BLaER1 (cell line): ENCODE measurements at regions not wholly inside any gene's neighbourhood (a gene's known extent, or its start where the extent isn't known, plus 50 kb on each side); places are given as distances from the start of the nearest gene placed in this dataset.

Source experiments
- H3K27ac ChIP-seq: shearing (Covaris generic); formaldehyde crosslinking; 2 replicates; pipeline ENCODE4 v1.8.1; 2022
- H3K27me3 ChIP-seq: shearing (Covaris generic); formaldehyde crosslinking; 2 replicates; pipeline ENCODE4 v1.8.1; 2022
- H3K36me3 ChIP-seq: shearing (Covaris generic); formaldehyde crosslinking; 2 replicates; pipeline ENCODE4 v1.8.1; 2022
- H3K4me1 ChIP-seq: shearing (Covaris generic); formaldehyde crosslinking; 2 replicates; pipeline ENCODE4 v1.8.1; 2022
- H3K4me2 ChIP-seq: shearing (Covaris generic); formaldehyde crosslinking; 2 replicates; pipeline ENCODE4 v1.8.1; 2022
- H3K4me3 ChIP-seq: shearing (Covaris generic); formaldehyde crosslinking; 2 replicates; pipeline ENCODE4 v1.8.1; 2022
- H3K9ac ChIP-seq: shearing (Covaris generic); formaldehyde crosslinking; 2 replicates; pipeline ENCODE4 v1.8.1; 2022
- H3K9me3 ChIP-seq: shearing (Covaris generic); formaldehyde crosslinking; 2 replicates; pipeline ENCODE4 v1.8.1; 2022
- H4K20me1 ChIP-seq: shearing (Covaris generic); formaldehyde crosslinking; 2 replicates; pipeline ENCODE4 v1.8.1; 2022
- Cebpa-rat ChIP-seq: shearing (Covaris generic); IDR thresholded peaks from 2 replicates; pipeline ENCODE4 v1.8.1; 2022

DNA sequence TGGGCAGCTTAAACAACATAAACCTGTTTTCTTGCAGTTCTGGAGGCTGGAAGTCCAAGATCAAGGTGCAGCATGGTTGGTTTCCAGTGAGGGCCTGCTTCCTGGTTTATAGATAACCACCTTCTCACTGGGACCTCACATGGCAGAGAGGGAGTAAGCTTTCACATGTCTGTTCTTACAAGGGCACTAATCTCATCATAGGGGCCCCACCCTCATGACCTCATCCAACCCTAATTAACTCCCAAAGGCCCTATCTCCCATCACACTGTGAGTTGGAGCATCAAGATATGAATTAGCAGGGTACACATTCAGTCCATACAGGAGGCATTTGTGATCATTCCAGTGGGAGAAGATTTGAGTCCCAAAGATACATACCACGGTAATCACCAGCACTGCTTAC is 50.5 kb upstream of the GRIN2A start:
- no peak for TF ChIP-seq Cebpa-rat

DNA sequence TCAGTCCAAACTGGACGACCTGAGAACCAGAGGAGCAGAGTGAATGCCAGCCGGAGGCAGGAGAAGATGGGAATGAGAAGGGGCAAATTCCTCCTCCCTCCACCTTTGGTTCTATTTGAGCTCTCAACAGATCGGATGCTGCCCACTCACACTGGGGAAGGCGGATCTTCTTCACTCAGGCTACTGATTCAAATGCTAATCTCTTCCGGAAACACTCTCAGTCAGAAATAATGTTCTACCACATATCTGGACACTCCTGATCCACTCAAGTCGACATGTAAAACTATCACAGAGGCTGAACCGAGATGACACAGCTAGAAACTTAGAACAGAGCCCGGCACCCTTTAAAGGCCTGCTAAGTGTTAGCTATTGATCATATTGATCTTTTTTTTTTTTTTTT is 57.4 kb upstream of the GRIN2A start:
- H3K4me2 ChIP-seq: no peak overlapping the region
- H3K4me1 ChIP-seq: peaks cover 23% of the 10 kb centered on the region
- no peak overlapping the region for H3K4me3 ChIP-seq
- H3K27me3 ChIP-seq: no peaks in the 10 kb centered on the region
- no peaks in the 10 kb centered on the region for H4K20me1 ChIP-seq
- no peak overlapping the region for H3K9ac ChIP-seq
- H3K9me3 ChIP-seq: no peaks in the 10 kb centered on the region
- no peak overlapping the region for H3K27ac ChIP-seq
- H3K36me3 ChIP-seq: no peaks in the 10 kb centered on the region
- TF ChIP-seq Cebpa-rat: no peak

More for the DNA sequence above, 50.5 kb upstream of the GRIN2A start:
- Histone ChIP-seq H3K9ac (no peak overlapping the region), H3K27me3 (no peaks in the 10 kb centered on the region), H4K20me1 (no peaks in the 10 kb centered on the region), H3K4me2 (no peak overlapping the region), H3K36me3 (no peaks in the 10 kb centered on the region), H3K27ac (no peak overlapping the region), H3K9me3 (peaks cover 21% of the 10 kb centered on the region), H3K4me3 (no peak overlapping the region), H3K4me1 (peaks cover 23% of the 10 kb centered on the region)

DNA sequence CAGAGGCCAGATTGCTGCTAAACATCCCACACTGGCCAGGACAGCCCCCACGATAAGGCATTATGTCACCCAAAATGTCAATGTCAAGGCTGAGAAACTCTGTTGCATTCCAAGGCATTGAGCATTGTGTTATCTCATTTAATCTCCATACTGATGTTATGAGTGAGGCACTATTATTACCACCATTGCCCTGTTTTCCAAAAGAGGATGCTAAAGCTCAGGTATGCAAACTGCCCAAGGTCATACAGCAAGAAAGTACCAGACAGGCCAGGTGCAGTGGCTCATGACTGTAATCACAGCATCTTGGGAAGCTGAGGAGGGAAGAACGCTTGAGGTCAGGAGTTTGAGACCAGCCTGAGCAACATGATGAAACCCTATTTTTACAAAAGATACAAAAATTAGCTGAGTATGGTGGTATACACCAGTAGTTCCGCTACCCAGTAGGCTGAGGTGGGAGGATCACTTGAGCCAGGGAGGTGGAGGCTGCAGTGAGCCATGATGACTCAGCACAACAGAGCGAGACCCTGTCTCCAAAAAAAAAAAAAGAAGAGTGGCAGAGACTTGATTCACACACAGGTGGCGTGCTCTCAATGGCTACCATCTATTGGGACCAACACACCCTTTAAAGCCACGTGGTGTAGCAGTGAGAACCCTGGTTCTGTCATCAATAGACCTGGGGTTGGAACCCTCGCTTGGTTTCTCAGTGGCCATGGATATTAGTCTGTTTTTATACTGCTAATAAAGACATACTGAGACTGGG is 58.8 kb upstream of the GRIN2A start:
- no peak overlapping the region for H3K4me2 ChIP-seq
- no peak overlapping the region for H3K4me3 ChIP-seq
- TF ChIP-seq Cebpa-rat: no peak
- no peak overlapping the region for H3K9ac ChIP-seq
- H4K20me1 ChIP-seq: no peaks in the 10 kb centered on the region
- H3K27me3 ChIP-seq: no peaks in the 10 kb centered on the region
- no peaks in the 10 kb centered on the region for H3K36me3 ChIP-seq
- H3K27ac ChIP-seq: no peak overlapping the region
- no peaks in the 10 kb centered on the region for H3K9me3 ChIP-seq
- peaks cover 23% of the 10 kb centered on the region for H3K4me1 ChIP-seq

DNA sequence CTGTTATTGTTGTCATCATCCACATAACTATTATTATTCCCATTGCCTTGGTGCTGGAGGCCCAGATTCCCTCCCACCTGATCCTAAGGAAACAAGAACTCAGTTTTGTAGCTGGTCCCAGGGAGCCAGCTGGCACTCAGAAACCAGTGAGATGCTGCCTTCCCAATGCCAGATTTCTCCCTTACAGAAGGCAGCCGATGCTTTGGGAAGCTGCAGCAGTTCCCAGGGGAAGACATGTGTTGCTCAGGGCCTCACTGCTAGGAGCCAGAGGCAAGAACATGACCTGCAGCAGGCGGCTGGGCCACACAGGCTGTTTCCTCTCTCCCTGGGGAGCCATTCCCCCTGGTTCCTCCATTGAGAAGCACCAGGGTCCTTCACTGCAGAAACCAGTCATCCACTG is 59.9 kb upstream of the GRIN2A start:
- peaks cover 23% of the 10 kb centered on the region for H3K4me1 ChIP-seq
- H3K27me3 ChIP-seq: no peaks in the 10 kb centered on the region
- no peaks in the 10 kb centered on the region for H4K20me1 ChIP-seq
- H3K4me2 ChIP-seq: peak overlapping the region; percentile 42
- H3K36me3 ChIP-seq: no peaks in the 10 kb centered on the region
- H3K9me3 ChIP-seq: no peaks in the 10 kb centered on the region
- no peak overlapping the region; the same call in 1 of the 2 replicates for H3K27ac ChIP-seq
- no peak overlapping the region for H3K9ac ChIP-seq
- no peak for TF ChIP-seq Cebpa-rat
- no peak overlapping the region for H3K4me3 ChIP-seq

DNA sequence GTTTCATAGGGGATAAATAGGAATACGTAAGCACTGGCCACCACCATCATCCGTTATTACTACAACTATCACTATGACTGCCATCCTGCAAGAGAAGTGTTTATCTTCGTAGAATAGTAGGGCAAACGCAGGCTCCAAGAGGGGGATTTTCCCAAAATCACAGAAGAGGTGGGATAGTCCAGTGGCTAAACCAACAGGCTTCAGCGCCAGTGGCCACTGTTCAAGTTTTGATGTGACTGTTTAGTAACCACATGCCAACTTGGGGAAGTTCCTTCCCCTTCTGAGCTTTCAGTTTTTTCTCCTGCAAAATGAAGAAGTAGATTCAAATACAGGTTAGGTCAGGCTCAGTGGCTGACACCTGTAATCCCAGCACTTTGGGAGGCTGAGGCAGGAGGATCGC is 60.7 kb upstream of the GRIN2A start:
- Histone ChIP-seq H3K4me1 (peaks cover 23% of the 10 kb centered on the region), H3K27ac (no peak overlapping the region), H3K9me3 (no peaks in the 10 kb centered on the region), H4K20me1 (no peaks in the 10 kb centered on the region), H3K4me3 (no peak overlapping the region), H3K4me2 (peak overlapping the region; percentile 42; the same call in 1 of the 2 replicates), H3K9ac (no peak overlapping the region), H3K36me3 (no peaks in the 10 kb centered on the region), H3K27me3 (no peaks in the 10 kb centered on the region)
- TF ChIP-seq Cebpa-rat: no peak

DNA sequence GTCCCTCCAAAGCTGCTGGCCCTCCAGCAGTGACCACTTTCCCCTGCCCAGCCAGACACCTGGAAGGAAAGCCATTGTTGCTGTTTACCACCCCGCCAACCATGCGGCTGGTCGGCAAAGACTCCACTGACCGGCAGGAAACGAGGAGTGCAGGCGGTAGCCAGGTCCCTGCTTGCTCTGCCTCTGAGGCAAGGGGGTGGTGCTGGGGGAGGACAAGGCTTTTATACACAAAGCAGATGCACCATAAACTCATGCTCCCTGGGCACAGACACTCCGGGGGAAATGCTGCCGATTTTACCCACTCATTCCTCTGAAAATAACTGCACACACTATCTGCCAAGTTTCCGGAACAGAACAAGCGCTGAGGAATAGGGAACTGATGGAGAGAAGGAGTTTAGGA is 62.8 kb upstream of the GRIN2A start:
- no peaks in the 10 kb centered on the region for H3K36me3 ChIP-seq
- no peak overlapping the region for H3K4me3 ChIP-seq

DNA sequence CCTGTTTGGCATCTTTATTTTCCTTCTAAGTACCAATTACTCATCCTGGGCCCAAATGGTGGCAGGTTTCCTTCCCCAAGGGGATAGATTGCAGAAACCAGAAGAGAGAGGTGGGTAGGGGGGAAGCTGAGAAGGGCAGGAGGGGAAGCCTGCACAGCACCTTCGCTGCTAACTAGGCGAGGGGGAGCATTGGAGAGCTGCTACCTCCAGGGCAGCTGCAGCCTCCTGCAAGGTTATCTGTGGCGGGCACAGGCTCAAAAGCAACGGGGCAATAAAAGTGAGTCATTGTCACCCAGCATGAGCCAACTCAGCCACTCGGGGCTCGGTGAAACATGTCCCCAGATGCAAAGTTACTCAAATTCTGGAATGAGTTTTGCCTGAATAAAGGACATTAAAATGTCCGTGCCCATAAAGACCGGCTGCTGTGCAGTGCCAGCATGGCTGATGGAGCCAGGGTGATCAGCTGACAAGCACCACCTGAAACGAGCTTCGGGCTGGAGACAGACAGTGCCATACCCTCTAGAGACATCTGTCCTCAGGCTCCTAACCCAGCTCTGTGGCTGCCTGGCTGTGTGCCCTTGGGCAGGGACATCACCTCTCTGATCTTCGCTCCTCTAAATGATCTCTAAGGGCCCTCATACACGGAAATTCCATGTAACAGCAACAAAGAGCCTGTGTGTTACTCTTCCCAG is 68.1 kb upstream of the GRIN2A start:
- no peak for TF ChIP-seq Cebpa-rat
- H3K36me3 ChIP-seq: no peaks in the 10 kb centered on the region
- H3K4me1 ChIP-seq: peaks cover 19% of the 10 kb centered on the region
- no peak overlapping the region for H3K27ac ChIP-seq
- H3K9me3 ChIP-seq: no peaks in the 10 kb centered on the region
- no peak overlapping the region for H3K9ac ChIP-seq
- H3K4me3 ChIP-seq: no peak overlapping the region
- H3K27me3 ChIP-seq: no peaks in the 10 kb centered on the region
- no peak overlapping the region for H3K4me2 ChIP-seq
- H4K20me1 ChIP-seq: no peaks in the 10 kb centered on the region

More for the DNA sequence above, 62.8 kb upstream of the GRIN2A start:
- Histone ChIP-seq H3K4me1 (peaks cover 23% of the 10 kb centered on the region), H3K9me3 (no peaks in the 10 kb centered on the region), H3K9ac (no peak overlapping the region), H4K20me1 (no peaks in the 10 kb centered on the region), H3K27me3 (no peaks in the 10 kb centered on the region), H3K27ac (no peak overlapping the region), H3K4me2 (no peak overlapping the region)
- TF ChIP-seq Cebpa-rat: no peak

DNA sequence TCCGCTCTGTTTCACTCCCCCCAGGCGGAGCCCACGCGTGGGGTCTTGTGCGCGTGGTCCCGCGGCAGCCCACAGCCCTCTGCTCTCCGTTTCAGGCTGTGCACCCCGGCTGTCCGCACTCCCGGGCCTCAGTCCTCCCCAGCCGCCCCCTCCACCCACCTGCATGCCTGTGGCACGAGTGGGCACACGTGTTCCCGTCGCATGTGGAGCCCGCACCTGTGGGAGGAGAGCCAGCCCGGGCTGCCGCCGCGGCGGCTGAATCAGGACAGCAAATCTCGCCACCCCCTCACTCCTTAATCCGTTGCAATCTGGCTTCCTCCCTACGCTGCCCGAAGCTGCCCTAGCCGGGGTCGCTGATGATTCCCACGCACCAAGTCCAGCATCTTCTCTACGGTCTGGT is 69.9 kb upstream of the GRIN2A start:
- H3K9ac ChIP-seq: no peak overlapping the region
- H3K4me3 ChIP-seq: no peak overlapping the region
- no peak overlapping the region for H3K4me2 ChIP-seq
- no peaks in the 10 kb centered on the region for H3K36me3 ChIP-seq
- H4K20me1 ChIP-seq: no peaks in the 10 kb centered on the region
- H3K27ac ChIP-seq: no peak overlapping the region
- TF ChIP-seq Cebpa-rat: no peak
- H3K27me3 ChIP-seq: no peaks in the 10 kb centered on the region
- no peaks in the 10 kb centered on the region for H3K9me3 ChIP-seq
- peaks cover 35% of the 10 kb centered on the region for H3K4me1 ChIP-seq

DNA sequence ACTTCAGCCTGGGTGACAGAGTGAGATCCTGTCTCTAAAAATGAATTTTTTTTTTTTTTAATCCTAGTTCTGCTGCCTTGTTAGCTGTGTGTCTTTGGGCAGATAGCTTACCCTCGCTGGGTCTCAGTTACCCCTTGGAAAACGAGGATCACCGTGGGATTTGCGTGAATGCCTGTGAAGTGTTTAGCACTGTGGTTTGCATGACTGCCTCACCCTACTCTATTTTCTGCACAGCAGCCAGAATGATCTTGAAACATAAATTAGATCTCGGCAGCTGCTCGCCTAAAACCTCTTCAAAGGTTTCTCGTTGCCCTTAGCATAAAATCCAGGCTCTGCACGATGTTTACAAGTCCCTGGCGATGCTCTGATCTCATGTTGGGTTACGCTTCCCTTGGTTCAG is 71.2 kb upstream of the GRIN2A start:
- Histone ChIP-seq H3K27me3 (no peaks in the 10 kb centered on the region), H3K9ac (peak overlapping the region; percentile 27; the same call in 1 of the 2 replicates), H3K27ac (no peak overlapping the region), H3K4me3 (no peak overlapping the region), H4K20me1 (no peaks in the 10 kb centered on the region), H3K36me3 (no peaks in the 10 kb centered on the region), H3K9me3 (no peaks in the 10 kb centered on the region), H3K4me1 (peaks cover 40% of the 10 kb centered on the region), H3K4me2 (peak overlapping the region; percentile 14)
- TF ChIP-seq Cebpa-rat: no peak

DNA sequence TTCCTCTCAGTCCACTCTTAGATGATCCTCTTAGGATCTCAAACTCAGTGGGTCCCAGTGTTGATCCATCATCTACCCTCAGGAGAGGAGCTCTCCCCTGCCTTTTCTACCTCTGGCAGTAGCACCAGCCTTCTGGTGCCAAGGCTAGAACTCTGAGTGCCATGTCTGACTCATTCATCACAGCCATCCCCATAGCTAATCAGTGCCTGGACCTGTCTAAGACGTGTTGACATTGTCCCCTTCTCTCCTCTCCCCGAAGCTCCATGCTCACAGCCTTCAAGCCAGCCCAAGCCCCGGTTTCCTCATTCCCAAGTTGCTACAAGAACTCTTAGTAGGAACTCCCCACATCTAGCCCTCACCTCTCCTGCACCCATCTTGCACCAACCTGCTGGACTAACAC is 73.5 kb upstream of the GRIN2A start:
- peak overlapping the region; percentile 59 for H3K4me2 ChIP-seq
- H3K27me3 ChIP-seq: no peaks in the 10 kb centered on the region
- H3K9me3 ChIP-seq: no peaks in the 10 kb centered on the region
- no peak overlapping the region for H3K9ac ChIP-seq
- no peak for TF ChIP-seq Cebpa-rat
- peaks cover 46% of the 10 kb centered on the region for H3K4me1 ChIP-seq
- H3K4me3 ChIP-seq: no peak overlapping the region
- no peak overlapping the region for H3K27ac ChIP-seq
- no peaks in the 10 kb centered on the region for H3K36me3 ChIP-seq
- H4K20me1 ChIP-seq: no peaks in the 10 kb centered on the region
